ENCODE measurements at regions not wholly inside any gene's neighbourhood (a gene's known extent, or its start where the extent isn't known, plus 50 kb on each side); places are given as distances from the start of the nearest gene placed in this dataset.

GRCh38 chr5:163022582-163023128, 414.7 kb upstream of the CCNG1 start:
- no peak for TF ChIP-seq CTCF (IDR thresholded peaks at IDR 0.05)
- no peak for TF ChIP-seq POLR2A (IDR thresholded peaks at IDR 0.05)
- no peak for TF ChIP-seq POLR2AphosphoS5 (IDR thresholded peaks at IDR 0.05)

Measured in breast epithelium (tissue), 3 donors.